ENCODE measurements at regions not wholly inside any gene's neighbourhood (a gene's known extent, or its start where the extent isn't known, plus 50 kb on each side); places are given as distances from the start of the nearest gene placed in this dataset.

DNA sequence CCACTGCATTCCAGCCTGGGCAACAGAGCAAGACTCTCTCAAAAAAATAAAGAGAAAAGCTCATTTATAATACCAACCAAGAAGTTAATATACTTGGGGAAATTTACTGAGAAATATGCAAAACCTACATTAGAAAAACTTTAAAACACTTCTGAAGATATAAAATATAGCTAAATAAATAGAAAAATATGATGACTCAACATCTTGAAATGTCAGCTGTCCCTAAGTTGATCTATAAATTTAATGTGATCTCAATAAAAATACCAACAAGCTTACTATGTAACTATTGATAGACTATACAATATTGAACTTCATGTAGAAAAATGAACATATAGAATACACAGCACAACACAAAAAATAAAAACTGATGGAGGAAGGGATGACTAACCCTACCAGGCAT, 87.5 kb upstream of the INTU start:
- no peak for DNase-seq (ENCODE audit: low spot score)

DNA sequence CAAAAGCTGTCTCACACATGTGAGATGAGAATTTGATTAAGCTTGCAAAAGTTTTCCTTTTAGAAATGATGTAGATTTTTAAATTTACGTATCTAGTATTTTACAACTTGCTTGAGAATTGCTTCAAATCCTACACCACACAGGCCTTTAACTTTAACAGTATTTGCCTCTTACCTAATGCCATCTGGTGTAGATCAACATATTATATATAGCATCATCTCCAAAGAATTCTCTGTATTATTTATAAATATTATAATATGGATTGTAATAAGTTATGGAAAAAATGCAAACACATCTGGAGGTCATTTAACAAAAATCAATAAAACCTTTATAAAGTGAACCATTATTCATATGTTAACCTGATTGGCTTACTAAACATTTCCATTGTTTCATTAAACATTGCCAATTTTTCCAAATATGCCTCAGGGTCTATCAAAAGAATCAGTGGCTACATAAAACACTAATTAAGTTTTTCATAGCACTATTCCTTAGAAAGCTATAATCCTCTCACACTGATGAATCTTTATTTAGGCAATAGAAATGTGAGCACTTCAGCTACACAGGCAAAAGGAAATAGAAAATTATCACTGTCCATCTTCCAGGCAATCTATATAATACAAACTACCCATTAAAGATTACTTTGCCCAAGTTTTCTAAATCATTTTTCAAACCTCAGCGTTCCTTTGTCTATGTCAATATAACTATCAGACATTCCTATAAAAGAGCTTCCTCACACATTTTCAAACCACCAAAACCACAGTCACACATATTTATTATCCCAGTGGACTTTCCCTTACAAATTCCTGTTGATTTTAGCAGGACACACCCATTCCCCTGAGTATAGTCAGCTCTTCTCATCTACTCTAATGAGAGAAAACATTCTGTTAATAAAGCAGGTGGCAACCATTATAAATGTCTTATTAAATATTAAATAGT, 83.5 kb upstream of the INTU start:
- DNase-seq (ENCODE audit: low spot score): no peak

DNA sequence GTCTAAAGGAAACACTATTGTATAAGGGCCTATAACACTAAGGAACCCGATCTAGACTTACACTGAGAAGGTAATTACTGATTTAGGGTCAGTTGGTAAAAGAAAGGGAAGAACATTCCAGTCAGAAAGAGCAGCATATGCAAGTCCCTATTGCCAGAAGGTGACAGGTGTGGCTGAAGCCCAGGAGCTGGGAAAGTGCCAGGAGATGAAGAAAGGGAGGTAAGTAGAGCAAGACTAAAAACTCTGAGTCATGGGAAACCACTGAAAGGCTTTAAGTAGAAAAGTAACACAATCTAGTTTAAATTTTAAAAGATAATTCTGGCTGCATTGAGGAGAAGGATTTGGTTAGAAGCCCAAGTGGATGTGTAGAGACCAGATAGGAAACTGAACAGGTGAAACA, 77.7 kb upstream of the INTU start:
- DNase-seq (ENCODE audit: low spot score): no peak

DNA sequence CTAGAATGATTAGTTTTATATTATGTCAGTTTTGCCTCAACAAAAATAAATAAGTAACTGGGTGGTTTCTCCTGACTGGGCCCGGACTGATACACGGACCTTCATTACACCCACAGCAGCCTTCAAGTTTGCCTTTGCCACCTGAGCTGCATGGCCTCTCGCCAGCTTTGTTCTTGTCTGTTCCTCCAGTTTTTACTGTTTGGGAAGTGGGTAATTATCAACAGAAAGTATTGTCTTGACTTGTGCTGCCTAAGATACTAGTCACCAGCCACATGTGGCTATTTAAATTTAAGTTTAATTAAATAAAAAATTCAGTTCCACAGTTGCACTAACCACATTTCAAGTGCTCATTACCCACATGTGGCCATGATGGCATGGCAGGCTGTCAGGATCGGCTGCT, 74.7 kb upstream of the INTU start:
- no peak for DNase-seq (ENCODE audit: low spot score)

DNA sequence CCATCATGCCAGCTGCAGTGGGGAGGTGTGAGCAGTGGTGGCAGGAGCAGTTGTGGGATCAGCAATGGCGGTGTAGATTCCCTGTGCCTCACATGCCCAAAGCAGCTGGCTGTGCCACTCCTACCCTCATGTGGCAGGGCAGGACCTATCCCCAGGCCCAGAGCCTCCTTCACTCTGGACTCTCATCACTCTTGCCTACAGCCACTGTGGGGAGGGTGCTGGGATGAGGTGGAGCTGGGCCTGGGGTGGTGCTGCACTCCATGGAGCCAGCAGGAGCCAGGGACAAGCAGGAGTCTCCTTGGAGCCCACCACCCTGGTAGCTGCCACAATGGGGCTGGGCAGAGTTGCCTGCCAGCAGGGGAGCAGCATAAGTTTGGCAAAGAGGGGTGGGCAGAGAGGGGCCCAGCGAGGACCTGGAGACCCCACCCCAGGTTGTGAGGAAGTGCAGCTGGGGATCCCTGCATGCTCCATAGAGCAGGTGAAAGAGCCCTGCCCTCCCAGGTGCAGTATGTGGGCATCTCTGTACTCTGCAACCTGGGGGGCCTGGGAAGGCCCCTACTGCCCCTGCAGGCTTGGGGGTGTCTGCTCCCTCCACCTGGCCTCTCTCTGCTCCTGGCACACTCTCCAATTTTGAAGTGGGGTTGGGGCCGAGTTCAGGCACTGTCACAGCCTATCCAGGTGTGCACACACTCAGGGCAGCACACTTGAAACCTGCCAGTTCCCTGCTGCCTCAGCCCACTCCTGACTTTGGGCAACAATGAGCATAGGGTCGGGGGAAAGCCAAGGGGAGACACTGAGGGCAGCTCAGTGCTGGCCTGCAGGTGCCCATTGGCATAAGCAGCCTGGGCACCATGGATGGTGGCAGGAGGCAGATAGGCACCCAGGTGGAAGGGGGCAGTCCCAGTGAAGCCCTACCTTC, 74.0 kb upstream of the INTU start:
- no peak for DNase-seq (ENCODE audit: low spot score)

DNA sequence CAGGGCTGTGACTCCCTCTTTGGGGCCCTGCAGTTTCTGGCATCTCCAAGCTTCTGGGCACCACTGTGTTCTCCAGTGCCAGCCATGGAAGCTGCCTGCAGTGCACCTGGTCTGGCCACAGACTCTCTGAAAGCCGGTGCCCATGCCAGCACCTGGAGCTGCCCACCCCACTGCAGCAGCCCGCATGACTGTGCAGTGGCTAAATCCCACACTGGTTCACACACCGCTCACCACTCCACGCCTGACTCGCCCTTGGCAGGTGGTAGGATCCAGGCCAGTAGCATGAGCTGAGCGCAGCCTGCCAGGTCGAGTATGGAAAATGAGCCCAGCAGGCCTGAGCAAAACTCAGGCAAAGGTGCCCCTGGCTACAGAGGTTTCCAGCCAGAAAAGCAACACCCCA, 72.8 kb upstream of the INTU start:
- DNase-seq (ENCODE audit: low spot score): no peak

DNA sequence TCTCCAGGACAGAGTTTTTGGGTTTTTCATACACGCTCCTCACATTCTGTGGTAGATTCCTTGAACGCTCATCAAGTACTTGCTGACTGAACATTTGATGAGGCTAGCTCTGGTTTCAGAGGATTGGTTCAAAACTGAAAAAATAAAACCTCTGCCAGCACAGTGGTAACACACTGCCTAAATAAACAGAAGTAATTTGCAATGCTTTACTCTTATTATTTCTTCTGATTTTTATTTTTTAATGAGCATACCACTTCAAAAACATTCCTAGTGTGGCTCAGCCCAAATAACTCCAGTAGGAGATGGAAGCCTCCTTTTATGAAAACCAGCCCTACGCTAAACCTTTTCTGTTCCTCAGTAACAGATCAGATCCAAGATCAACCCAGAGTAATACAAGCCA, 72.0 kb upstream of the INTU start:
- no peak for DNase-seq (ENCODE audit: low spot score)

DNA sequence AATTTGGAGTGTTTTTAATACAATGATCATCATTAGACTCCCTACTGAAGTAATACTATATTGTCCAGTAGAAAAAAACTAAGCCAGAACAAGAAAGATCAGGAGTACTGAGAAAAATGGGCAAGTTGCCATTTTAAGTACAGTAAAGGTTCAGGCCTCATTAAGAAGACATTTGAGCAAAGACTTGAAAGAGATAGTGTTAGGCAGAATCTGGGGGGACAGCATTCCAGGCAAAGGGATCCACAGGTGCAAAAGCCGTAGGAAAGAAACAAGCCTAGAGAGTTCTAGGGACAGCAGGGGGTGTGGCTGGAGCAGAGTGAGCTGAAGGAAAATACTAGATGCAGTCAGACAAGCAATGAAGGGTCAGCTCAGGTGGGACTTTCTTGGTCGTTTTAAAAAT, 58.1 kb upstream of the INTU start:
- no peak for DNase-seq (ENCODE audit: low spot score)

DNA sequence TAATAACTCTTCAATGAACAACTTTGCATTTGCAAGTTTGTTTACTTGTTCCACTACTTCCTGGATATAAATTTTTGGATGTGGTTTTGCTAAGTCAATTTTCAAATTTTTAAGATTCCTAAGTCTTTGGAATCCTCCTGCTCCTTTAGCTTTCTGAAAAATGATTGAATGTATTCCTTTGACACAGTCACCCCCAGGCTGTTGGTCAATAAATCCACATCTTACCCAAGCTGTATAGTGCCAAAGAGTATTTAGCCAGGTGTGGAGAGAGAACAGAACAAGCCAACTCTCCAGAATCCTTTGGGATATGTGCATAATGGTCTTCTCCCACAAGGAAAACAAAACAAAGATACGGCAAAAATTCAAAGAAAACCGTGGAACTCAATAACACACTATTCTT, 56.9 kb upstream of the INTU start:
- no peak for DNase-seq (ENCODE audit: low spot score)

DNA sequence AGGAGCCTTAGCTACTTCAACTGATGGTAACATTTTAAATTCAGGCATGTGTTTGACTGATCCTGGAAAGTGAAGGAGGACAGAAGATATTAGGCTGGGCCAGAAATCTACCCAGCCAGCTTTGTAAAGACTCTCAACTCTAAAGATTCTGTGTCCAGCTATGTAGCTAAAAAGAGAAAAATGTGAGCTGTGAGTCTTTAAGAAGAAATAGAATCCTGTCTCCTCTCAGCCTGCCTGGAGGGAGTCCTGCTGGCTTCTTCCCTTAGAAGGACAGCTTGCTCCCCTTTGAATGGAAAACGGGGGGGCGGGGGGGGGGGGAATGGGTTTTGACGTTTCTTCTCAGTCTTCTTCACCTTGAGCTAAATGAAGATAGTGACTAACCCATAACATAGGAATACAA, 54.3 kb upstream of the INTU start:
- no peak for DNase-seq (ENCODE audit: low spot score)

DNA sequence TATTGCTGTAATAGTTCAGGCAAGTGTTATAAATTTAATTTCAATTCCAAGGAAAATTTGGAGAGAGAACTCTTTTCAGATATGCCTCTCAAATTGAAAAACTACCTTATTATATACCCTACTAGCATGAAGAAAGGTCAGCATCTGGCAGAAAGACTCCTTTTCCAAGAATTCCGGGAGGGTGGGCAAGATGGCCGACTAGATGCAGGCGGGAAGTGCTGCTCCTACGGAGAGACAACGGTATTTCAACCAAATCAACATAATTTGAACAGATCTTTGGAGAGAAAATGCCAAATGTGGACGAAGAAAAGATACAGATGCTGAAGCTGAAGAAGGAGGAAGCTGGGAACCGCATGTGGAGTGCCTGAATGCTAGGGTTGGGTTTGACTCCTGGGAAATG, 53.8 kb upstream of the INTU start:
- DNase-seq (ENCODE audit: low spot score): no peak

DNA sequence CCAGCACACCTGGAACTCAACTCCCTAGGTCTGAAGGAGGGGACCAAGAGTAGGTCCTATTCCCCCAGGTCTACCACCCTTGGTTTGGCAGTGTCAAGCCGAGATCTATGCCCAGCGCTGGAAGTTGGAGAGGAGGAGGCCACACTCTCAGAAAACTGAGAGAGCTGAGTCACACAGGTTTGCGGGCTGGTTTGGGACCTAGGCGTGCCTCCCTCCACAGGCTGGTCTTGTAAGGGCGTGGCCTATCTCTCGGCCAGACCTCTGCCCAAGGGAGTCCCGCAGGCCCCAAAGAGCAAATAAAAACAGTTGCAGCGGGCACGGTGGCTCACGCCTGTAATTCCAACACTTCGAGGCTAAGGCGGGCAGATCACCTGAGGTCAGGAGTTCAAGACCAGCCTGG, 52.9 kb upstream of the INTU start:
- no peak for DNase-seq (ENCODE audit: low spot score)

DNA sequence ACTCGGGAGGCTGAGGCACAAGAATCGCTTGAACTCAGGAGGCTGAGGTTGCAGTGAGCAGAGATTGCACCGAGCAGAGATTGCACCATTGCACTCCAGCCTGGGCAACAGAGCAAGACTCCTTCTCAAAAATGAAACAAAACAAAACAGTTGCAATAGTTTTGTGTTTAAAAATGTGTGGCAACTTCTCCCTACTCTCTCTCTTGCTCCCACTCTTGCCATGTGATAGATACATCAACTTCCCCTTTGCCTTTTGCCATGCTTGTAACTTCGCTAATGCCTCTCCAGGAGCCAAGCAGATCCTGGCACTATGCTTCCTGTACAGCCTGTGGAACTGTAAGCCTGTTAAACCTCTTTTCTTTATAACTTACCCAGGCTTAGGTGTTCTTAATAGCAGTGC, 52.5 kb upstream of the INTU start:
- DNase-seq (ENCODE audit: low spot score): no peak

DNA sequence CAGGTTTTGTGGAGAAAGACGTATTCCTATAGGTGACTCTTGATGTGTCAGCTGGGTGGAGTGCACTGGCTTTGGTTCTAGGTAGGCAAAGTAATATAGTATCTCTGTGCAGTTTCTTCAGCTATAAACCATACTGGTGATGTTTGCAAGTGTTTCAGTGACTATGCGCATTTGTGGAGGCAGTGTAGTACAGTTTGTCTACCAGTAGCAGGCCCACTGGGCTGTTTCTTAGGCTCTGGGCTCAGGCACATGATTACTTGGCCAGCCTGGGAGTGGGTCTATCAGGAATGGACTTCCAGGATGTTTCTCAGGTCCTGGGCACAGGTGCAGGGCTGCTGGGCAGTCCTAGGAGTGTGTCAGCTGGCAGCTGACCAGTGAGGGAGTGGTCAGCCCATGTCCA, 51.9 kb upstream of the INTU start:
- DNase-seq (ENCODE audit: low spot score): no peak

Data from Ammon's horn (tissue), 1 donor.